Kidney (tissue), 13 donors: ENCODE measurements at regions not wholly inside any gene's neighbourhood (a gene's known extent, or its start where the extent isn't known, plus 50 kb on each side); places are given as distances from the start of the nearest gene placed in this dataset.
"Not testable (repeated sequence)": the region's sequence is repeated elsewhere in the genome, so short reads cannot be mapped to it uniquely, and the experiment has no call there.

Experiments used
- DNase-seq, 5 donors: peaks; one replicate each; pipeline ENCODE4 v3.0.0-alpha.2; 2013 to 2020
- FAIRE-seq: peaks from 2 replicates; lab custom pipeline; 2012; peaks lifted over from hg19 to GRCh38; lab: Jason Lieb, UNC
- H3K27ac ChIP-seq, 2 donors: one replicate each; pipeline ENCODE4 v1.7.0; 2013; ENCODE audit warnings: low read depth in 2 of 2, low read length in 2 of 2, inconsistent platforms in 1 of 2
- H3K27me3 ChIP-seq: one replicate; pipeline ENCODE4 v1.7.1; 2013; ENCODE audit warnings: low read length, inconsistent platforms; ENCODE audit not compliant: control insufficient read depth, insufficient read depth
- H3K36me3 ChIP-seq, 3 donors: one replicate each; pipeline versions ENCODE4 v1.7.0 to v1.7.1; 2013; ENCODE audit warnings: low read length in 3 of 3, control low read depth in 1 of 3, inconsistent platforms in 1 of 3; ENCODE audit not compliant: insufficient read depth in 3 of 3, control insufficient read depth in 2 of 3
- H3K4me1 ChIP-seq, 3 donors: one replicate each; pipeline versions ENCODE4 v1.7.0 to v1.7.1; 2013; ENCODE audit warnings: low read length in 3 of 3, inconsistent platforms in 1 of 3, low read depth in 1 of 3; ENCODE audit not compliant: control insufficient read depth in 2 of 3, insufficient read depth in 2 of 3
- H3K4me3 ChIP-seq, 3 donors: one replicate each; pipeline versions ENCODE4 v1.7.0 to v1.8.1; 2013; ENCODE audit warnings: low read length in 3 of 3, control low read depth in 1 of 3, inconsistent platforms in 1 of 3
- H3K9ac ChIP-seq, 3 donors: one replicate each; pipeline versions ENCODE4 v1.7.0 to v1.7.1; 2013; ENCODE audit warnings: low read length in 3 of 3, control low read depth in 1 of 3, inconsistent platforms in 1 of 3
- H3K9me3 ChIP-seq, 3 donors: one replicate each; pipeline versions ENCODE4 v1.7.0 to v1.7.1; 2013; ENCODE audit warnings: low read length in 3 of 3, control low read depth in 1 of 3, inconsistent platforms in 1 of 3; ENCODE audit not compliant: control insufficient read depth in 2 of 3, insufficient read depth in 1 of 3
- intact Hi-C: fragments of 100-400 bp; cut with DNase I; formaldehyde crosslinking; loops from one replicate; pipeline ENCODE4 v1.11.1; 2022
- TF ChIP-seq, protein P1 (sequence below): IDR thresholded peaks from 3 replicates; pipeline ENCODE4 v1.5.1; 2012; ENCODE audit warnings: mild to moderate bottlenecking, moderate library complexity, borderline replicate concordance; ENCODE audit not compliant: insufficient read depth; ENCODE audit errors: extremely low read depth
- donor health status: control.
- donor health status: control.
- donor health status: control.
- donor health status: control.
- donor health status: control.
- donor health status: DM: yes; HTN: yes; CAD: no.
- donor health status: Normal renal cell carcinoma (clear cell type).

DNA sequence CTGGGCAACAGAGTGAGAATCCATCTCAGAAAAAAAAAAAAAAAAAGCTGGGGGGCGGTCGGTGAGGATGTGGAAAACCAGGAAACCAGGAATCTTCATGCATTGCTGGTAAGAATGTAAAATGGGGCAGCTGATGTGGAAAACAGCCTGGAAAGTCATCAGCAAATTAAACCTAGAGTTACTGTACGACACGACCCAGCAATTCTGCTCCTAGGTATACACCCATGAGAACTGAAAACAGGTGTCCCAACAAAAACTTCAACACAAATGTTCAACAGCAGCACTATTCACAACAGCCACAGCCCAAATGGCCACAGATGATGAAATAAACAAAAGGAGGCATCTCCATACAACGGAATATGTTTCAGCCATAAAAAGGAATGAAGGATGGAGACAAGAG lies 97.3 kb downstream of the NCOR2 start:
- H3K27me3 ChIP-seq, result no peaks in the 10 kb centered on the region
- no peak overlapping the region for H3K9ac ChIP-seq
- H3K36me3 ChIP-seq, result peaks cover 12 to 37% (median 24%) of the 10 kb centered on the region in 3 donors
- TF ChIP-seq, protein P1, sequence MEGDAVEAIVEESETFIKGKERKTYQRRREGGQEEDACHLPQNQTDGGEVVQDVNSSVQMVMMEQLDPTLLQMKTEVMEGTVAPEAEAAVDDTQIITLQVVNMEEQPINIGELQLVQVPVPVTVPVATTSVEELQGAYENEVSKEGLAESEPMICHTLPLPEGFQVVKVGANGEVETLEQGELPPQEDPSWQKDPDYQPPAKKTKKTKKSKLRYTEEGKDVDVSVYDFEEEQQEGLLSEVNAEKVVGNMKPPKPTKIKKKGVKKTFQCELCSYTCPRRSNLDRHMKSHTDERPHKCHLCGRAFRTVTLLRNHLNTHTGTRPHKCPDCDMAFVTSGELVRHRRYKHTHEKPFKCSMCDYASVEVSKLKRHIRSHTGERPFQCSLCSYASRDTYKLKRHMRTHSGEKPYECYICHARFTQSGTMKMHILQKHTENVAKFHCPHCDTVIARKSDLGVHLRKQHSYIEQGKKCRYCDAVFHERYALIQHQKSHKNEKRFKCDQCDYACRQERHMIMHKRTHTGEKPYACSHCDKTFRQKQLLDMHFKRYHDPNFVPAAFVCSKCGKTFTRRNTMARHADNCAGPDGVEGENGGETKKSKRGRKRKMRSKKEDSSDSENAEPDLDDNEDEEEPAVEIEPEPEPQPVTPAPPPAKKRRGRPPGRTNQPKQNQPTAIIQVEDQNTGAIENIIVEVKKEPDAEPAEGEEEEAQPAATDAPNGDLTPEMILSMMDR, result no peak
- peaks cover 0 to 3% (median 0%) of the 10 kb centered on the region in 3 donors for H3K4me1 ChIP-seq
- peaks cover 0 to 14% (median 2%) of the 10 kb centered on the region in 3 donors for H3K9me3 ChIP-seq
- FAIRE-seq (no peak), DNase-seq (no peak)
- no peak overlapping the region for H3K27ac ChIP-seq
- H3K4me3 ChIP-seq, result no peak overlapping the region
- intact Hi-C loops, result no loop called here

DNA sequence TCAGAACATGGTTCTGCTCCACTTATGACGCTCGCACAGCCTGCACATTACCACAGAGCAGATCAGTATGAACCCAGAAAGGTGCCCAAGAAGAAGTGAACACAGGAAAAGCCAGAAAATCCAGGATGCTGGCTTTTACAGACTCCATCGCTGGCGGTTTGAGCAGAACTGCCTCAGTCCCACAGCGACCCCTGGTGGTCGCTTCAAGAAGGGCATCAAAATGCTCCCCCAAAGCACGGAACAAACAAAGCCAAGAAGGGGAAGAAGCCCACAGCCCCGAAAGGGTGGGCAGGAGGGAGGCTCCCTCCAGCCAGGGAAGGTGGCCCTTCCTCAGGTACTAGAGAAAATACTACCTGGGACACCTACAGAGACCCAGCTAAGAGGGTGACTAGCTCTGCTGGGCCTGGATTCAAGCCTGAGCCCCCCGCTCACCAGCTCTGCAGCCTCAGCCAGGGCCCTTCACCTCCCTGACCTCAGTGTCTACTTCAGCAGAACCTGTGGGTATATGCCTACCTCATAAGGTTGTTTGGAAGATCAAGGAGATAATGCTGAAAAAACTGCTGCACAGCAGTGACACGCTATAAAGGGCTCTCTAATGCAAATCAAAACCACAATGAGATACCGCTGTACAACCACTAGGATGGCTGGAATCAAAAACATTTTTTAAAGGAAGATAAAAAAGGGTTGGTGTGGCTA lies 98.1 kb downstream of the NCOR2 start:
- H3K27ac ChIP-seq, result no peak overlapping the region
- TF ChIP-seq, protein P1, result peak; percentile 44
- intact Hi-C loops, result no loop called here
- H3K4me3 ChIP-seq, result no peak overlapping the region
- FAIRE-seq (no peak), DNase-seq (peak in 1 of 5 donors; percentile 39)
- no peaks in the 10 kb centered on the region for H3K27me3 ChIP-seq
- H3K9ac ChIP-seq, result no peak overlapping the region
- H3K36me3 ChIP-seq, result peaks cover 17 to 43% (median 24%) of the 10 kb centered on the region in 3 donors
- H3K9me3 ChIP-seq, result peaks cover 0 to 17% (median 2%) of the 10 kb centered on the region in 3 donors
- peaks cover 0 to 7% (median 0%) of the 10 kb centered on the region in 3 donors for H3K4me1 ChIP-seq

DNA sequence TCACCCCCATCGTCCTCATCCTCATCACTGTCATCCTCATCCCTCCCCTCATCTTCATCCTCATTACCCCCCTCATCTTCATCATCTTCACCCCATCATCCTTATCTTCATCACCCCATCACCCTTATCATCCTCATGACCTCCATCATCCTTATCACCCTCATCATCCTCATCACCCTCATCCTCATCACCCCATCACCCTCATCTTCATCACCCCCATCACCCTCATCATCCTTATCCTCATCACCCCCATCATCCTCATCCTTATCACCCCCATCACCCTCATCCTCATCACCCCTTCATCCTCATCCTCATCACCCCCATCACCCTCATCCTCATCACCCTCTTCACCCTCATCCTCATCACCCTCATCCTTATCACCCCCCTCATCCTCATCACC lies 99.9 kb downstream of the NCOR2 start:
- intact Hi-C loops, H3K27me3 ChIP-seq, H3K27ac ChIP-seq, H3K4me3 ChIP-seq, DNase-seq, FAIRE-seq, H3K9ac ChIP-seq: not testable (repeated sequence)
- Histone ChIP-seq H3K4me1 (peaks cover 0 to 12% (median 0%) of the 10 kb centered on the region in 3 donors), H3K36me3 (peaks cover 12 to 38% (median 17%) of the 10 kb centered on the region in 3 donors), H3K9me3 (peaks cover 0 to 11% (median 0%) of the 10 kb centered on the region in 3 donors)

DNA sequence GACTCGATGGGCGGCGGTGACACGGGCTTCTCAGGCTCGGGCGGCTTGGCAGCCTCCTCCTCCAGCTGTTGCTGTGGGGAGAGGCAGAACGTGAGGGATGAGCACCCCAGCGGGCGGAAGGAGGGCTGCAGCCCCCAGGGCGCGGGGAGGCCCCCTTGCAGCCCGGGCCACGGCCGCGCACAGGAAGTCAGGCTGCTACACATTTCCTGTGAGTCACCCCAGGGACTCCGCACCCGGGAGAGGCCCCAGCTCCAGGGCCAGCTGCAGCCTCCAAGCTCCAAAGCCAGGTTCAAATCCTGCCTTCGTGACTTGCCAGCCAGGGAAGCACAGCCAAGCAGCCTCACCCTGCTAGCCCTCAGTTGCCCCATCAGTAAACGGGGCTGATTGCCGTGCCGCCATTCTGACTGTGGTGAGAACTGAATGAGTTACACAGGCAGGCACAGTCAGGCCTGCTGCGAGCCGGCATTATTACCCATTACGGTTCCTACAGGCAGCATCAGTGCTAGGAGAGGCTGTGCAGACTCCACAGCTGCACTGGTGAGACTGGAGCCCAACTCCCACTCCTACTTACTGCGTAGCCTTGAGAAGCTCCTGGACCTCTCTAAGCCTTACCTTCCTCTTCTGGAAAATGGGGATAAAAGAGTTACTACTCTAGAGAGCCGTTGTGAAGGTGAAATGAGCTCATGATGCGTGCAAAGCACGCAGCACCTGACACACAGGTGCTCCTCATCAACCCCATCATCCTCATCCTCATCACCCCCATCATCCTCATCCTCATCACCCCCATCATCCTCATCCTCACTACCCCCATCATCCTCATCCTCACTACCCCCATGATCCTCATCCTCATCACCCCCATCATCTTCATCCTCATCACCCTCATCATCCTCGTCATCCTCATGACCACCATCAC lies 100.9 kb downstream of the NCOR2 start:
- Histone ChIP-seq H3K9me3 (peaks cover 0 to 10% (median 0%) of the 10 kb centered on the region in 3 donors), H3K9ac (no peak overlapping the region), H3K27ac (no peak overlapping the region), H3K4me3 (no peak overlapping the region), H3K36me3 (peaks cover 11 to 27% (median 16%) of the 10 kb centered on the region in 3 donors), H3K4me1 (peaks cover 0 to 12% (median 0%) of the 10 kb centered on the region in 3 donors), H3K27me3 (no peaks in the 10 kb centered on the region)
- DNase-seq, result peak in 1 of 5 donors; percentile 91
- FAIRE-seq, result no peak
- intact Hi-C loops, result no loop called here
- TF ChIP-seq, protein P1, result peak; percentile 1
